IMR-90 (cell line): ENCODE measurements at regions not wholly inside any gene's neighbourhood (a gene's known extent, or its start where the extent isn't known, plus 50 kb on each side); places are given as distances from the start of the nearest gene placed in this dataset.

Experiments
- ATAC-seq: fragments of 200-7000 bp; cut with Tn5 transposase; 2 replicates; pipeline ENCODE4 v1.9.1; 2020; ENCODE audit warnings: low read depth, mild to moderate bottlenecking, moderate library complexity
- BruUV-seq: library from RNA; stranded (reverse); fragments of 400-500 nt; replicated peaks from 2 replicates; lab custom pipeline; 2021; lab: Mats Ljungman, UMichigan
- CTCF ChIA-PET: fragments of 300-600 bp; formaldehyde crosslinking; extraction: SDS; loops from one replicate; lab custom pipeline; 2021; ENCODE audit warnings: antibody characterized with exemption; lab: Yijun Ruan, JAX
- POLR2A ChIA-PET: fragments of 300-600 bp; sonication (Branson Sonifier 250); formaldehyde crosslinking; loops from one replicate; lab custom pipeline; 2022; ENCODE audit warnings: antibody characterized with exemption; ENCODE audit not compliant: unreplicated experiment; lab: Charles Lee
- DNase-seq: peaks from one replicate; pipeline ENCODE4 v3.0.0; 2013
- H2AFZ ChIP-seq: replicated peaks from 2 replicates; pipeline ENCODE3; 2013; ENCODE audit warnings: low read length, mild to moderate bottlenecking; ENCODE audit not compliant: poor library complexity
- H2AK5ac ChIP-seq: 2 replicates; pipeline ENCODE4 v1.6.1; 2013; ENCODE audit warnings: low read depth, low read length, inconsistent platforms
- H2AK9ac ChIP-seq: replicated peaks from 2 replicates; pipeline ENCODE3; 2013; ENCODE audit warnings: mild to moderate bottlenecking, low read depth, low read length, moderate library complexity; ENCODE audit not compliant: poor library complexity
- H2BK120ac ChIP-seq: 2 replicates; pipeline ENCODE4 v1.6.1; 2013; ENCODE audit warnings: low read depth, low read length, inconsistent platforms
- H2BK15ac ChIP-seq: 3 replicates; pipeline ENCODE4 v1.6.1; 2013; ENCODE audit warnings: low read depth, low read length, inconsistent platforms
- H2BK20ac ChIP-seq: 2 replicates; pipeline ENCODE4 v1.6.1; 2013; ENCODE audit warnings: low read depth, mild to moderate bottlenecking, inconsistent platforms, low read length, moderate library complexity
- H2BK5ac ChIP-seq: 2 replicates; pipeline ENCODE4 v1.6.1; 2013; ENCODE audit warnings: mild to moderate bottlenecking, low read depth, low read length, inconsistent platforms; ENCODE audit not compliant: poor library complexity, severe bottlenecking
- H3K14ac ChIP-seq: replicated peaks from 2 replicates; pipeline ENCODE4 v1.6.1; 2013; ENCODE audit warnings: low read depth, low read length, inconsistent platforms
- H3K18ac ChIP-seq: 2 replicates; pipeline ENCODE4 v1.6.1; 2013; ENCODE audit warnings: low read depth, low read length, control low read depth
- H3K23ac ChIP-seq: 2 replicates; pipeline ENCODE4 v1.6.1; 2013; ENCODE audit warnings: low read depth, low read length, inconsistent platforms
- H3K27ac ChIP-seq: 2 replicates; pipeline ENCODE4 v1.5.1; 2013; ENCODE audit warnings: mild to moderate bottlenecking, control low read depth, low read length; ENCODE audit not compliant: insufficient read depth
- H3K27me3 ChIP-seq: 2 replicates; pipeline ENCODE4 v1.6.1; 2013; ENCODE audit warnings: low read length; ENCODE audit not compliant: control insufficient read depth, insufficient read depth
- H3K36me3 ChIP-seq: 2 replicates; pipeline ENCODE4 v1.6.1; 2013; ENCODE audit warnings: low read length, mixed read lengths; ENCODE audit not compliant: control insufficient read depth, insufficient read depth
- H3K4ac ChIP-seq: 2 replicates; pipeline ENCODE4 v1.6.1; 2013; ENCODE audit warnings: low read depth, low read length, inconsistent platforms
- H3K4me1 ChIP-seq: 2 replicates; pipeline ENCODE4 v1.6.1; 2013; ENCODE audit warnings: low read length, mixed read lengths; ENCODE audit not compliant: control insufficient read depth, insufficient read depth
- H3K4me2 ChIP-seq: 2 replicates; pipeline ENCODE4 v1.6.1; 2013; ENCODE audit warnings: low read depth, mild to moderate bottlenecking, control low read depth, low read length, moderate library complexity
- H3K4me3 ChIP-seq: 2 replicates; pipeline ENCODE4 v1.5.1; 2013; ENCODE audit warnings: low read depth, mild to moderate bottlenecking, control low read depth, low read length, moderate library complexity; ENCODE audit not compliant: insufficient read depth
- H3K56ac ChIP-seq: 2 replicates; pipeline ENCODE4 v1.6.1; 2013; ENCODE audit warnings: low read length, inconsistent platforms; ENCODE audit not compliant: insufficient read depth; ENCODE audit errors: extremely low read depth
- H3K79me1 ChIP-seq, 2 experiments: 2 replicates each; pipeline ENCODE4 v1.6.1; 2013; ENCODE audit warnings: low read length in 2 of 2, inconsistent platforms in 1 of 2, low read depth in 1 of 2
- H3K9ac ChIP-seq: 2 replicates; pipeline ENCODE4 v1.6.1; 2013; ENCODE audit warnings: low read depth, low read length, control low read depth
- H3K9me1 ChIP-seq: 2 replicates; pipeline ENCODE4 v1.6.1; 2013; ENCODE audit warnings: low read length, inconsistent platforms; ENCODE audit not compliant: insufficient read depth
- H3K9me3 ChIP-seq: 2 replicates; pipeline ENCODE4 v1.6.1; 2013; ENCODE audit warnings: low read length; ENCODE audit not compliant: control insufficient read depth, insufficient read depth
- H4K20me1 ChIP-seq: 2 replicates; pipeline ENCODE4 v1.6.1; 2013; ENCODE audit warnings: low read length, inconsistent platforms; ENCODE audit not compliant: insufficient read depth
- H4K5ac ChIP-seq: 2 replicates; pipeline ENCODE4 v1.6.1; 2013; ENCODE audit warnings: mild to moderate bottlenecking, low read depth, low read length, control low read depth
- H4K8ac ChIP-seq, 2 experiments: 2 replicates each; pipeline ENCODE4 v1.6.1; 2013; ENCODE audit warnings: low read depth in 2 of 2, low read length in 2 of 2, control low read depth in 1 of 2, inconsistent platforms in 1 of 2
- H4K91ac ChIP-seq: 2 replicates; pipeline ENCODE4 v1.6.1; 2013; ENCODE audit warnings: low read depth, low read length, inconsistent platforms; ENCODE audit not compliant: insufficient read depth
- BHLHE40 ChIP-seq: fragments of 150-350 bp; IDR thresholded peaks from 2 replicates; pipeline ENCODE4 v1.6.1; 2016; ENCODE audit warnings: mild to moderate bottlenecking, low read depth, low read length
- CEBPB ChIP-seq: IDR thresholded peaks from 2 replicates; pipeline ENCODE4 v1.6.1; 2012; ENCODE audit warnings: low read depth, low read length, improper control_type of control experiment
- CHD1 ChIP-seq: IDR thresholded peaks from 2 replicates; pipeline ENCODE4 v1.6.1; 2012; ENCODE audit warnings: low read depth, low read length, improper control_type of control experiment
- CTCF ChIP-seq: conservative IDR thresholded peaks from 2 replicates; pipeline ENCODE4 v1.5.1; 2012; ENCODE audit warnings: mild to moderate bottlenecking, low read depth, low read length, improper control_type of control experiment
- ELK1 ChIP-seq: fragments of 150-350 bp; IDR thresholded peaks from 2 replicates; pipeline ENCODE4 v1.6.1; 2016; ENCODE audit warnings: low read depth, mild to moderate bottlenecking, low read length, moderate library complexity, borderline replicate concordance
- FOS ChIP-seq: fragments of 150-350 bp; IDR thresholded peaks from 2 replicates; pipeline ENCODE4 v1.6.1; 2016; ENCODE audit warnings: low read depth, low read length
- MAFK ChIP-seq: IDR thresholded peaks from 2 replicates; pipeline ENCODE4 v1.6.1; 2012; ENCODE audit warnings: low read depth, low read length, improper control_type of control experiment
- MAZ ChIP-seq: IDR thresholded peaks from 2 replicates; pipeline ENCODE4 v1.6.1; 2012; ENCODE audit warnings: low read depth, mild to moderate bottlenecking, low read length, improper control_type of control experiment, moderate library complexity, borderline replicate concordance
- MXI1 ChIP-seq: IDR thresholded peaks from 2 replicates; pipeline ENCODE4 v1.6.1; 2012; ENCODE audit warnings: low read depth, mild to moderate bottlenecking, low read length, moderate library complexity, borderline replicate concordance
- NFE2L2 ChIP-seq: fragments of 150-350 bp; IDR thresholded peaks from 2 replicates; pipeline ENCODE4 v1.6.1; 2016; ENCODE audit warnings: low read depth, mild to moderate bottlenecking, low read length
- POLR2A ChIP-seq: IDR thresholded peaks from 2 replicates; pipeline ENCODE4 v1.6.1; 2012; ENCODE audit warnings: mild to moderate bottlenecking, low read depth, low read length
- RAD21 ChIP-seq: IDR thresholded peaks from 2 replicates; pipeline ENCODE4 v1.6.1; 2012; ENCODE audit warnings: low read length, improper control_type of control experiment
- RCOR1 ChIP-seq: IDR thresholded peaks from 2 replicates; pipeline ENCODE4 v1.6.1; 2012; ENCODE audit warnings: mild to moderate bottlenecking, low read length, improper control_type of control experiment; ENCODE audit not compliant: insufficient replicate concordance
- RFX5 ChIP-seq: IDR thresholded peaks from 2 replicates; pipeline ENCODE4 v1.8.0; 2012; ENCODE audit warnings: low read depth, mild to moderate bottlenecking, low read length, moderate library complexity
- SMC3 ChIP-seq: fragments of 150-350 bp; IDR thresholded peaks from 2 replicates; pipeline ENCODE4 v1.6.1; 2016; ENCODE audit warnings: low read depth, mild to moderate bottlenecking, antibody characterized with exemption, low read length, moderate library complexity
- USF2 ChIP-seq: fragments of 150-350 bp; IDR thresholded peaks from 2 replicates; pipeline ENCODE4 v1.6.1; 2017; ENCODE audit warnings: mild to moderate bottlenecking, antibody characterized with exemption, low read length, low read depth
- WGBS, 2 experiments: methylation state at CpG; one replicate each; pipeline versions ENCODE4 v1.1.5 to v1.1.7; 2013; ENCODE audit warnings: missing lambda C conversion rate in 2 of 2; ENCODE audit not compliant: insufficient read length in 1 of 2; ENCODE audit errors: extremely low coverage in 2 of 2; 5-methylcytosine and 5-hydroxymethylcytosine counted together
- dilution Hi-C: fragments of 300-500 bp; cut with HindIII; formaldehyde crosslinking; loops from one replicate; pipeline ENCODE4 v1.14.3; 2018; ENCODE audit warnings: low sequenced_read_pairs; ENCODE audit not compliant: unreplicated experiment
- in situ Hi-C: fragments of 300-500 bp; cut with MboI; formaldehyde crosslinking; loops from 3 replicates; pipeline ENCODE4 v1.14.3; 2019; ENCODE audit warnings: low sequenced_read_pairs, inconsistent platforms, mixed read lengths
- intact Hi-C: fragments of 100-400 bp; cut with micrococcal nuclease; formaldehyde crosslinking; loops from 2 replicates; pipeline ENCODE4 v1.10.0; 2022

GRCh38 chr2:200220251-200220650 is 86.2 kb upstream of the SPATS2L start:
- no peak overlapping the region for H4K5ac ChIP-seq
- TF ChIP-seq MAZ (no peak), CHD1 (no peak), RAD21 (no peak), SMC3 (no peak), ELK1 (no peak), MXI1 (no peak), MAFK (no peak), USF2 (no peak), NFE2L2 (no peak), FOS (no peak), POLR2A (no peak), RFX5 (no peak), BHLHE40 (no peak), CEBPB (no peak), RCOR1 (no peak), CTCF (no peak)
- H3K4me1 ChIP-seq = peaks cover 5% of the 10 kb centered on the region
- H3K56ac ChIP-seq = no peak overlapping the region
- no peak overlapping the region for H4K8ac ChIP-seq
- H2BK120ac ChIP-seq = no peak overlapping the region
- no peak overlapping the region for H2BK15ac ChIP-seq
- H3K4me3 ChIP-seq = no peak overlapping the region
- no peaks in the 10 kb centered on the region for H4K20me1 ChIP-seq
- no peak overlapping the region for H3K18ac ChIP-seq
- in situ Hi-C loops = no loop called here
- no peak overlapping the region for H3K4ac ChIP-seq
- no peak overlapping the region for H4K91ac ChIP-seq
- WGBS, 2 experiments = no CpG with 5 or more reads among the region's 4 CpGs
- no peak overlapping the region for H3K9ac ChIP-seq
- H2AFZ ChIP-seq = peak overlapping the region; percentile 65
- H2BK5ac ChIP-seq = no peak overlapping the region
- H3K79me1 ChIP-seq = no peaks in the 10 kb centered on the region
- no peak overlapping the region for H2AK5ac ChIP-seq
- H3K27ac ChIP-seq = no peak overlapping the region
- H3K27me3 ChIP-seq = no peaks in the 10 kb centered on the region; the same call in 1 of the 2 replicates
- no peaks in the 10 kb centered on the region for H3K9me3 ChIP-seq
- intact Hi-C loops = no loop called here
- no peak overlapping the region for H2BK20ac ChIP-seq
- ATAC-seq (no peak), DNase-seq (no peak)
- H3K4me2 ChIP-seq = no peak overlapping the region
- H3K36me3 ChIP-seq = no peaks in the 10 kb centered on the region
- BruUV-seq = no TSS peak
- POLR2A ChIA-PET = interaction anchor here (0.7 kb wide), 1 partner anchor 22 kb away, joined by 3 read pairs; no protein-coding TSS in a partner anchor
- H3K14ac ChIP-seq = 0 out of 2 replicates have a peak overlapping the region, but pooled peaks have one; percentile 37
- CTCF ChIA-PET = no interaction called here
- H3K23ac ChIP-seq = no peak overlapping the region
- no peaks in the 10 kb centered on the region; the same call in 1 of the 2 replicates for H3K9me1 ChIP-seq
- no peak overlapping the region for H2AK9ac ChIP-seq
- dilution Hi-C loops = no loop called here
